ENCODE measurements at regions not wholly inside any gene's neighbourhood (a gene's known extent, or its start where the extent isn't known, plus 50 kb on each side); places are given as distances from the start of the nearest gene placed in this dataset.
"Not testable (repeated sequence)": the region's sequence is repeated elsewhere in the genome, so short reads cannot be mapped to it uniquely, and the experiment has no call there.

GRCh38 chr9:39542157-39542556 lies 186.7 kb downstream of the SPATA31A1 start:
- POLR2A ChIA-PET; H3K27ac ChIP-seq (ENCODE audit: insufficient read depth in 1 of 2, low read depth in 1 of 2, low read length in 2 of 2, poor library complexity in 1 of 2, severe bottlenecking in 2 of 2); H3K4me3 ChIP-seq (ENCODE audit: control insufficient read depth in 1 of 7, extremely low read depth in 1 of 7, insufficient read depth in 4 of 7, low read depth in 2 of 7, low read length in 6 of 7); H3K27me3 ChIP-seq (replicated peaks in 2 of 5; ENCODE audit: control insufficient read depth in 4 of 5, insufficient read depth in 5 of 5, low read length in 4 of 5); CTCF ChIA-PET; H3K4me1 ChIP-seq (ENCODE audit: control extremely low read depth in 1 of 4, control insufficient read depth in 4 of 4, insufficient read depth in 4 of 4, low read length in 3 of 4); H3K36me3 ChIP-seq (ENCODE audit: control insufficient read depth in 4 of 4, insufficient read depth in 4 of 4, low read length in 3 of 4); DNase-seq; H3K9me3 ChIP-seq (ENCODE audit: control extremely low read depth in 1 of 5, control insufficient read depth in 4 of 5, insufficient read depth in 2 of 5, low read depth in 1 of 5, low read length in 4 of 5): not testable (repeated sequence)
- no CpG with 5 or more reads among the region's 1 CpG for WGBS (ENCODE audit: insufficient coverage)

- DNase-seq; H3K4me3 ChIP-seq (ENCODE audit: control insufficient read depth in 1 of 7, extremely low read depth in 1 of 7, insufficient read depth in 4 of 7, low read depth in 2 of 7, low read length in 6 of 7); H3K36me3 ChIP-seq (ENCODE audit: control insufficient read depth in 4 of 4, insufficient read depth in 4 of 4, low read length in 3 of 4); H3K9me3 ChIP-seq (ENCODE audit: control extremely low read depth in 1 of 5, control insufficient read depth in 4 of 5, insufficient read depth in 2 of 5, low read depth in 1 of 5, low read length in 4 of 5); POLR2A ChIA-PET; H3K27ac ChIP-seq (ENCODE audit: insufficient read depth in 1 of 2, low read depth in 1 of 2, low read length in 2 of 2, poor library complexity in 1 of 2, severe bottlenecking in 2 of 2); H3K27me3 ChIP-seq (replicated peaks in 2 of 5; ENCODE audit: control insufficient read depth in 4 of 5, insufficient read depth in 5 of 5, low read length in 4 of 5); H3K4me1 ChIP-seq (ENCODE audit: control extremely low read depth in 1 of 4, control insufficient read depth in 4 of 4, insufficient read depth in 4 of 4, low read length in 3 of 4); CTCF ChIA-PET: not testable (repeated sequence)
These were observed 189.6 kb downstream of the SPATA31A1 start for GRCh38 chr9:39545079-39545478.

- WGBS (ENCODE audit: insufficient coverage), result no CpG with 5 or more reads among the region's 2 CpGs
- POLR2A ChIA-PET; DNase-seq; CTCF ChIA-PET; H3K27ac ChIP-seq (ENCODE audit: insufficient read depth in 1 of 2, low read depth in 1 of 2, low read length in 2 of 2, poor library complexity in 1 of 2, severe bottlenecking in 2 of 2); H3K9me3 ChIP-seq (ENCODE audit: control extremely low read depth in 1 of 5, control insufficient read depth in 4 of 5, insufficient read depth in 2 of 5, low read depth in 1 of 5, low read length in 4 of 5); H3K4me1 ChIP-seq (ENCODE audit: control extremely low read depth in 1 of 4, control insufficient read depth in 4 of 4, insufficient read depth in 4 of 4, low read length in 3 of 4); H3K27me3 ChIP-seq (replicated peaks in 2 of 5; ENCODE audit: control insufficient read depth in 4 of 5, insufficient read depth in 5 of 5, low read length in 4 of 5); H3K4me3 ChIP-seq (ENCODE audit: control insufficient read depth in 1 of 7, extremely low read depth in 1 of 7, insufficient read depth in 4 of 7, low read depth in 2 of 7, low read length in 6 of 7); H3K36me3 ChIP-seq (ENCODE audit: control insufficient read depth in 4 of 4, insufficient read depth in 4 of 4, low read length in 3 of 4): not testable (repeated sequence)
These were observed 195.1 kb downstream of the SPATA31A1 start for GRCh38 chr9:39550573-39550972.

GRCh38 chr9:39551544-39551943 lies 196.1 kb downstream of the SPATA31A1 start:
- 88% methylated on average over 1 of the region's 1 CpG for WGBS (ENCODE audit: insufficient coverage)
- H3K4me1 ChIP-seq (ENCODE audit: control extremely low read depth in 1 of 4, control insufficient read depth in 4 of 4, insufficient read depth in 4 of 4, low read length in 3 of 4); H3K9me3 ChIP-seq (ENCODE audit: control extremely low read depth in 1 of 5, control insufficient read depth in 4 of 5, insufficient read depth in 2 of 5, low read depth in 1 of 5, low read length in 4 of 5); H3K27me3 ChIP-seq (replicated peaks in 2 of 5; ENCODE audit: control insufficient read depth in 4 of 5, insufficient read depth in 5 of 5, low read length in 4 of 5); CTCF ChIA-PET; H3K36me3 ChIP-seq (ENCODE audit: control insufficient read depth in 4 of 4, insufficient read depth in 4 of 4, low read length in 3 of 4); H3K27ac ChIP-seq (ENCODE audit: insufficient read depth in 1 of 2, low read depth in 1 of 2, low read length in 2 of 2, poor library complexity in 1 of 2, severe bottlenecking in 2 of 2); DNase-seq; POLR2A ChIA-PET; H3K4me3 ChIP-seq (ENCODE audit: control insufficient read depth in 1 of 7, extremely low read depth in 1 of 7, insufficient read depth in 4 of 7, low read depth in 2 of 7, low read length in 6 of 7): not testable (repeated sequence)

- POLR2A ChIA-PET; H3K4me3 ChIP-seq (ENCODE audit: control insufficient read depth in 1 of 7, extremely low read depth in 1 of 7, insufficient read depth in 4 of 7, low read depth in 2 of 7, low read length in 6 of 7); H3K27ac ChIP-seq (ENCODE audit: insufficient read depth in 1 of 2, low read depth in 1 of 2, low read length in 2 of 2, poor library complexity in 1 of 2, severe bottlenecking in 2 of 2); H3K27me3 ChIP-seq (replicated peaks in 2 of 5; ENCODE audit: control insufficient read depth in 4 of 5, insufficient read depth in 5 of 5, low read length in 4 of 5); H3K4me1 ChIP-seq (ENCODE audit: control extremely low read depth in 1 of 4, control insufficient read depth in 4 of 4, insufficient read depth in 4 of 4, low read length in 3 of 4); DNase-seq; H3K36me3 ChIP-seq (ENCODE audit: control insufficient read depth in 4 of 4, insufficient read depth in 4 of 4, low read length in 3 of 4); H3K9me3 ChIP-seq (ENCODE audit: control extremely low read depth in 1 of 5, control insufficient read depth in 4 of 5, insufficient read depth in 2 of 5, low read depth in 1 of 5, low read length in 4 of 5); CTCF ChIA-PET: not testable (repeated sequence)
- WGBS (ENCODE audit: insufficient coverage), result no CpG with 5 or more reads among the region's 3 CpGs
These were observed 196.9 kb downstream of the SPATA31A1 start for GRCh38 chr9:39552242-39552881.

GRCh38 chr9:39554352-39554751 lies 198.9 kb downstream of the SPATA31A1 start:
- H3K27ac ChIP-seq (ENCODE audit: insufficient read depth in 1 of 2, low read depth in 1 of 2, low read length in 2 of 2, poor library complexity in 1 of 2, severe bottlenecking in 2 of 2); POLR2A ChIA-PET: not testable (repeated sequence)

GRCh38 chr9:39559384-39559783 lies 203.9 kb downstream of the SPATA31A1 start:
- POLR2A ChIA-PET; H3K4me1 ChIP-seq (ENCODE audit: control extremely low read depth in 1 of 4, control insufficient read depth in 4 of 4, insufficient read depth in 4 of 4, low read length in 3 of 4); H3K27me3 ChIP-seq (replicated peaks in 2 of 5; ENCODE audit: control insufficient read depth in 4 of 5, insufficient read depth in 5 of 5, low read length in 4 of 5); CTCF ChIA-PET; H3K36me3 ChIP-seq (ENCODE audit: control insufficient read depth in 4 of 4, insufficient read depth in 4 of 4, low read length in 3 of 4); H3K27ac ChIP-seq (ENCODE audit: insufficient read depth in 1 of 2, low read depth in 1 of 2, low read length in 2 of 2, poor library complexity in 1 of 2, severe bottlenecking in 2 of 2); H3K9me3 ChIP-seq (ENCODE audit: control extremely low read depth in 1 of 5, control insufficient read depth in 4 of 5, insufficient read depth in 2 of 5, low read depth in 1 of 5, low read length in 4 of 5); H3K4me3 ChIP-seq (ENCODE audit: control insufficient read depth in 1 of 7, extremely low read depth in 1 of 7, insufficient read depth in 4 of 7, low read depth in 2 of 7, low read length in 6 of 7); DNase-seq: not testable (repeated sequence)
- WGBS (ENCODE audit: insufficient coverage), result 93% methylated on average over 4 of the region's 8 CpGs

More at GRCh38 chr9:39554352-39554751, 198.9 kb downstream of the SPATA31A1 start:
- CTCF ChIA-PET; H3K36me3 ChIP-seq (ENCODE audit: control insufficient read depth in 4 of 4, insufficient read depth in 4 of 4, low read length in 3 of 4); H3K27me3 ChIP-seq (replicated peaks in 2 of 5; ENCODE audit: control insufficient read depth in 4 of 5, insufficient read depth in 5 of 5, low read length in 4 of 5); DNase-seq; H3K9me3 ChIP-seq (ENCODE audit: control extremely low read depth in 1 of 5, control insufficient read depth in 4 of 5, insufficient read depth in 2 of 5, low read depth in 1 of 5, low read length in 4 of 5); H3K4me3 ChIP-seq (ENCODE audit: control insufficient read depth in 1 of 7, extremely low read depth in 1 of 7, insufficient read depth in 4 of 7, low read depth in 2 of 7, low read length in 6 of 7); H3K4me1 ChIP-seq (ENCODE audit: control extremely low read depth in 1 of 4, control insufficient read depth in 4 of 4, insufficient read depth in 4 of 4, low read length in 3 of 4): not testable (repeated sequence)
- WGBS (ENCODE audit: insufficient coverage), result no CpG with 5 or more reads among the region's 1 CpG

Measured in common myeloid progenitor, CD34-positive (primary cell).